GM12878 (cell line): ENCODE measurements at regions not wholly inside any gene's neighbourhood (a gene's known extent, or its start where the extent isn't known, plus 50 kb on each side); places are given as distances from the start of the nearest gene placed in this dataset.

Experiments
- ATAC-seq: fragments of 200-7000 bp; cut with Tn5 transposase; 3 replicates; pipeline ENCODE4 v1.9.1; 2020; ENCODE audit warnings: mild to moderate bottlenecking, moderate library complexity
- BruUV-seq: library from RNA; stranded (reverse); fragments of 400-500 nt; replicated peaks from 2 replicates; lab custom pipeline; 2021; lab: Mats Ljungman, UMichigan
- CTCF ChIA-PET: fragments of 300-600 bp; sonication (Branson Sonifier 250); formaldehyde crosslinking; extraction: SDS; loops from one replicate; lab custom pipeline; 2021; ENCODE audit warnings: inconsistent platforms; lab: Yijun Ruan, JAX
- POLR2A ChIA-PET: fragments of 350-600 bp; formaldehyde crosslinking; extraction: SDS; loops from one replicate; lab custom pipeline; 2021; ENCODE audit warnings: inconsistent platforms; lab: Charles Lee
- RAD21 ChIA-PET: fragments of 300-600 bp; sonication (Branson Sonifier 250); formaldehyde crosslinking; loops from one replicate; lab custom pipeline; 2023; ENCODE audit warnings: antibody characterized with exemption; ENCODE audit not compliant: unreplicated experiment; lab: Charles Lee
- SMC1A ChIA-PET: fragments of 300-600 bp; sonication (Branson Sonifier 250); formaldehyde crosslinking; loops from one replicate; lab custom pipeline; 2023; ENCODE audit not compliant: unreplicated experiment, uncharacterized antibody; lab: Charles Lee
- DNase-seq: peaks from one replicate; pipeline ENCODE4 v3.0.0-alpha.2; 2011; ENCODE audit warnings: low read depth, low spot score
- FAIRE-seq: peaks from 3 replicates; lab custom pipeline; 2011; peaks lifted over from hg19 to GRCh38; lab: Jason Lieb, UNC
- H2AFZ ChIP-seq: 2 replicates; pipeline ENCODE4 v1.6.0; 2011; ENCODE audit warnings: low read depth, low read length, control low read depth; ENCODE audit not compliant: control insufficient read depth
- H3K27ac ChIP-seq: 2 replicates; pipeline ENCODE4 v1.5.1; 2011; ENCODE audit warnings: control low read depth; ENCODE audit not compliant: control insufficient read depth, insufficient read depth
- H3K27me3 ChIP-seq, 2 experiments: replicated peaks in 1 of 2; 2 replicates each; pipeline versions ENCODE4 v1.6.0 to v1.6.1; 2011; ENCODE audit warnings: low read length in 1 of 2; ENCODE audit not compliant: control insufficient read depth in 2 of 2, insufficient read depth in 2 of 2
- H3K36me3 ChIP-seq, 2 experiments: 2 replicates each; pipeline ENCODE4 v1.5.1; 2011; ENCODE audit warnings: low read length in 1 of 2; ENCODE audit not compliant: control insufficient read depth in 2 of 2, insufficient read depth in 2 of 2
- H3K4me1 ChIP-seq: 2 replicates; pipeline ENCODE4 v1.6.1; 2011; ENCODE audit warnings: mild to moderate bottlenecking, low read length, moderate library complexity, mixed read lengths; ENCODE audit not compliant: control insufficient read depth, insufficient read depth
- H3K4me2 ChIP-seq: 2 replicates; pipeline ENCODE4 v1.6.0; 2011; ENCODE audit warnings: control low read depth; ENCODE audit not compliant: control insufficient read depth, insufficient read depth
- H3K4me3 ChIP-seq: fragments of 200-600 bp; sonication (generic); 2 replicates; pipeline ENCODE4 v1.5.1; 2016
- H3K79me2 ChIP-seq: 2 replicates; pipeline ENCODE4 v1.6.0; 2011; ENCODE audit warnings: low read length; ENCODE audit not compliant: control insufficient read depth, insufficient read depth
- H3K9ac ChIP-seq: 2 replicates; pipeline ENCODE4 v1.8.0; 2011; ENCODE audit warnings: low read length, control low read depth, mixed read lengths; ENCODE audit not compliant: control insufficient read depth, insufficient read depth
- H3K9me3 ChIP-seq: replicated peaks from 3 replicates; pipeline ENCODE4 v1.5.1; 2011; ENCODE audit warnings: mild to moderate bottlenecking, low read length; ENCODE audit not compliant: control insufficient read depth, insufficient read depth
- H4K20me1 ChIP-seq: 2 replicates; pipeline ENCODE4 v1.6.0; 2011; ENCODE audit not compliant: control insufficient read depth, insufficient read depth
- BHLHE40 ChIP-seq, 2 experiments: fragments of 450-650 bp in 1 of 2; IDR thresholded peaks; 2 replicates each; pipeline ENCODE4 v1.6.1; 2011 to 2017; ENCODE audit warnings: low read depth in 2 of 2, borderline replicate concordance in 1 of 2, improper control_type of control experiment in 1 of 2, low read length in 1 of 2, mild to moderate bottlenecking in 1 of 2
- BMI1 ChIP-seq: fragments of 450-650 bp; IDR thresholded peaks from 2 replicates; pipeline ENCODE4 v1.6.1; 2016; ENCODE audit warnings: mild to moderate bottlenecking, moderate library complexity, borderline replicate concordance
- CBX5 ChIP-seq: sonication (generic); IDR thresholded peaks from 2 replicates; pipeline ENCODE4 v1.6.1; 2016; ENCODE audit warnings: low read depth, moderate library complexity, mild to moderate bottlenecking, inconsistent platforms
- CHD4 ChIP-seq: fragments of 200-600 bp; sonication (generic); IDR thresholded peaks from 2 replicates; pipeline ENCODE4 v1.6.1; 2016; ENCODE audit warnings: mild to moderate bottlenecking
- FOXM1 ChIP-seq: IDR thresholded peaks from 2 replicates; pipeline ENCODE4 v1.6.1; 2012; ENCODE audit warnings: low read depth, mild to moderate bottlenecking, inconsistent platforms, low read length, moderate library complexity
- IRF4 ChIP-seq: IDR thresholded peaks from 2 replicates; pipeline ENCODE4 v1.6.1; 2011; ENCODE audit warnings: low read depth, low read length
- JUND ChIP-seq: IDR thresholded peaks from 2 replicates; pipeline ENCODE4 v1.6.1; 2012; ENCODE audit warnings: low read depth, mild to moderate bottlenecking, low read length, improper control_type of control experiment, moderate library complexity
- MEF2B ChIP-seq: fragments of 450-650 bp; IDR thresholded peaks from 2 replicates; pipeline ENCODE4 v1.6.1; 2018; ENCODE audit warnings: mild to moderate bottlenecking, moderate library complexity; ENCODE audit not compliant: partially characterized antibody, poor library complexity, severe bottlenecking
- NFIC ChIP-seq: IDR thresholded peaks from 2 replicates; pipeline ENCODE4 v1.6.1; 2012; ENCODE audit warnings: low read depth, mild to moderate bottlenecking, inconsistent platforms, low read length, moderate library complexity
- POLR2A ChIP-seq: IDR thresholded peaks from 2 replicates; pipeline ENCODE4 v1.6.1; 2011; ENCODE audit warnings: low read depth, mild to moderate bottlenecking, low read length
- RAD51 ChIP-seq: fragments of 450-650 bp; IDR thresholded peaks from 2 replicates; pipeline ENCODE4 v1.6.1; 2016; ENCODE audit warnings: moderate library complexity, mild to moderate bottlenecking, inconsistent platforms
- RCOR1 ChIP-seq: conservative IDR thresholded peaks from 2 replicates; pipeline ENCODE4 v1.6.1; 2012; ENCODE audit warnings: low read depth, low read length, improper control_type of control experiment
- SIN3A ChIP-seq: IDR thresholded peaks from 2 replicates; pipeline ENCODE4 v1.6.1; 2012; ENCODE audit warnings: low read depth, low read length, improper control_type of control experiment
- SUPT20H ChIP-seq: IDR thresholded peaks from 2 replicates; pipeline ENCODE4 v1.6.1; 2011; ENCODE audit warnings: low read depth, mild to moderate bottlenecking, low read length, moderate library complexity, borderline replicate concordance; ENCODE audit not compliant: control insufficient read depth
- ZNF622 ChIP-seq: fragments of 450-650 bp; IDR thresholded peaks from 2 replicates; pipeline ENCODE4 v1.6.1; 2017; ENCODE audit warnings: mild to moderate bottlenecking, inconsistent platforms
- WGBS: methylation state at CpG from one replicate; pipeline ENCODE4 v1.1.6; 2016; ENCODE audit warnings: low lambda C conversion rate; ENCODE audit not compliant: insufficient replicate concordance, insufficient coverage; ENCODE audit errors: missing lambda C conversion rate; 5-methylcytosine and 5-hydroxymethylcytosine counted together
- in situ Hi-C: fragments of 300-500 bp; cut with MboI; formaldehyde crosslinking; loops from 9 replicates; pipeline ENCODE4 v1.14.3; 2018; ENCODE audit warnings: mixed read lengths
- intact Hi-C: fragments of 100-400 bp; cut with micrococcal nuclease; formaldehyde crosslinking; loops from one replicate; pipeline ENCODE4 v1.14.2; 2022; ENCODE audit not compliant: unreplicated experiment
- TF ChIP-seq, protein P1 (sequence below): IDR thresholded peaks from 2 replicates; pipeline ENCODE4 v1.6.1; 2011; ENCODE audit warnings: borderline replicate concordance, low read depth, mild to moderate bottlenecking, moderate library complexity, low read length; ENCODE audit not compliant: insufficient read depth, poor library complexity, severe bottlenecking
- TF ChIP-seq, protein P2 (sequence below): fragments of 450-650 bp; IDR thresholded peaks from 2 replicates; pipeline ENCODE4 v1.6.1; 2017; ENCODE audit warnings: borderline replicate concordance

GRCh38 chr21:19198801-19199200 is 795.2 kb upstream of the TMPRSS15 start:
- SMC1A ChIA-PET = interaction anchor here (0.6 to 1.2 kb wide), 3 partner anchors 13 to 1279 kb away, joined by 3 read pairs; no protein-coding TSS in a partner anchor

DNA sequence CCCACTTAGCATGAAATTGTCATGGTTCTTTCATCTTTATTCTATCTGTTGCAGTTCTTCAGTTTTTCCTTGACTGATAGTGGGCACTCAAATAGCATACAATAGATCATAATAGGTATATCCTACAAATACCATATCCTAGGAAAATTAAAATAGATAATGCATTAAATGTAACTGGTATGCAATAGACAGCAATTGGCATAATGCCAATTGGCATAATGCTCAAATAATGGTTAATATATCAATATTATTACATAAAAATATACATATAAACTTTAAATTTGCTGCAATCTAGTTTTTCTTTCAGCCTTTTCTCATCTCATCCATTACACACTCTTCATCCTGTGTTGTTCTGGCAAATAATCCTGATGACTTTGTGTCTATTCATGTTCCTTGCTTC is 814.6 kb upstream of the TMPRSS15 start:
- RAD21 ChIA-PET = no interaction called here
- no TSS peak for BruUV-seq
- Histone ChIP-seq H2AFZ (no peak overlapping the region), H3K4me1 (no peaks in the 10 kb centered on the region), H3K9me3 (no peaks in the 10 kb centered on the region), H3K36me3 (no peaks in the 10 kb centered on the region), H3K27me3 (no peaks in the 10 kb centered on the region), H3K79me2 (no peaks in the 10 kb centered on the region), H3K27ac (no peak overlapping the region), H4K20me1 (no peaks in the 10 kb centered on the region), H3K4me3 (no peak overlapping the region), H3K4me2 (no peak overlapping the region), H3K9ac (no peak overlapping the region)
- ATAC-seq = no peak
- CTCF ChIA-PET = no interaction called here
- in situ Hi-C loops (no loop called here), intact Hi-C loops (no loop called here)
- TF ChIP-seq ZNF622 (no peak), CHD4 (no peak), BMI1 (no peak), JUND (no peak), BHLHE40 (IDR thresholded peaks at IDR 0.05; ENCODE audit: borderline replicate concordance in 1 of 2, low read depth in 2 of 2, low read length in 1 of 2) (no peak), IRF4 (no peak), RCOR1 (no peak), MEF2B (no peak)
- TF ChIP-seq, protein P1, sequence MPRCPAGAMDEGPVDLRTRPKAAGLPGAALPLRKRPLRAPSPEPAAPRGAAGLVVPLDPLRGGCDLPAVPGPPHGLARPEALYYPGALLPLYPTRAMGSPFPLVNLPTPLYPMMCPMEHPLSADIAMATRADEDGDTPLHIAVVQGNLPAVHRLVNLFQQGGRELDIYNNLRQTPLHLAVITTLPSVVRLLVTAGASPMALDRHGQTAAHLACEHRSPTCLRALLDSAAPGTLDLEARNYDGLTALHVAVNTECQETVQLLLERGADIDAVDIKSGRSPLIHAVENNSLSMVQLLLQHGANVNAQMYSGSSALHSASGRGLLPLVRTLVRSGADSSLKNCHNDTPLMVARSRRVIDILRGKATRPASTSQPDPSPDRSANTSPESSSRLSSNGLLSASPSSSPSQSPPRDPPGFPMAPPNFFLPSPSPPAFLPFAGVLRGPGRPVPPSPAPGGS = no peak
- TF ChIP-seq, protein P2, sequence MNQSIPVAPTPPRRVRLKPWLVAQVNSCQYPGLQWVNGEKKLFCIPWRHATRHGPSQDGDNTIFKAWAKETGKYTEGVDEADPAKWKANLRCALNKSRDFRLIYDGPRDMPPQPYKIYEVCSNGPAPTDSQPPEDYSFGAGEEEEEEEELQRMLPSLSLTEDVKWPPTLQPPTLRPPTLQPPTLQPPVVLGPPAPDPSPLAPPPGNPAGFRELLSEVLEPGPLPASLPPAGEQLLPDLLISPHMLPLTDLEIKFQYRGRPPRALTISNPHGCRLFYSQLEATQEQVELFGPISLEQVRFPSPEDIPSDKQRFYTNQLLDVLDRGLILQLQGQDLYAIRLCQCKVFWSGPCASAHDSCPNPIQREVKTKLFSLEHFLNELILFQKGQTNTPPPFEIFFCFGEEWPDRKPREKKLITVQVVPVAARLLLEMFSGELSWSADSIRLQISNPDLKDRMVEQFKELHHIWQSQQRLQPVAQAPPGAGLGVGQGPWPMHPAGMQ = no peak
- POLR2A ChIA-PET = no interaction called here
- DNase-seq = no peak
- FAIRE-seq = no peak
- SMC1A ChIA-PET = no interaction called here

More at GRCh38 chr21:19198801-19199200, 795.2 kb upstream of the TMPRSS15 start:
- intact Hi-C loops = no loop called here
- no peak for DNase-seq
- WGBS = 30% methylated on average over 3 of the region's 3 CpGs
- Histone ChIP-seq H3K9ac (no peak overlapping the region), H3K27ac (no peak overlapping the region), H3K27me3 (no peaks in the 10 kb centered on the region), H3K79me2 (no peaks in the 10 kb centered on the region), H3K4me1 (no peaks in the 10 kb centered on the region), H3K9me3 (no peaks in the 10 kb centered on the region), H2AFZ (no peak overlapping the region), H3K4me2 (no peak overlapping the region), H3K36me3 (no peaks in the 10 kb centered on the region), H4K20me1 (no peaks in the 10 kb centered on the region), H3K4me3 (no peak overlapping the region)
- no peak for ATAC-seq
- no peak for FAIRE-seq
- RAD21 ChIA-PET = no interaction called here
- CTCF ChIA-PET = no interaction called here
- no TSS peak for BruUV-seq
- POLR2A ChIA-PET = no interaction called here
- TF ChIP-seq FOXM1 (no peak), NFIC (no peak), SUPT20H (no peak), POLR2A (no peak), SIN3A (no peak), RAD51 (no peak), CBX5 (no peak)
- in situ Hi-C loops = no loop called here
